ENCODE measurements at regions not wholly inside any gene's neighbourhood (a gene's known extent, or its start where the extent isn't known, plus 50 kb on each side); places are given as distances from the start of the nearest gene placed in this dataset.

DNA sequence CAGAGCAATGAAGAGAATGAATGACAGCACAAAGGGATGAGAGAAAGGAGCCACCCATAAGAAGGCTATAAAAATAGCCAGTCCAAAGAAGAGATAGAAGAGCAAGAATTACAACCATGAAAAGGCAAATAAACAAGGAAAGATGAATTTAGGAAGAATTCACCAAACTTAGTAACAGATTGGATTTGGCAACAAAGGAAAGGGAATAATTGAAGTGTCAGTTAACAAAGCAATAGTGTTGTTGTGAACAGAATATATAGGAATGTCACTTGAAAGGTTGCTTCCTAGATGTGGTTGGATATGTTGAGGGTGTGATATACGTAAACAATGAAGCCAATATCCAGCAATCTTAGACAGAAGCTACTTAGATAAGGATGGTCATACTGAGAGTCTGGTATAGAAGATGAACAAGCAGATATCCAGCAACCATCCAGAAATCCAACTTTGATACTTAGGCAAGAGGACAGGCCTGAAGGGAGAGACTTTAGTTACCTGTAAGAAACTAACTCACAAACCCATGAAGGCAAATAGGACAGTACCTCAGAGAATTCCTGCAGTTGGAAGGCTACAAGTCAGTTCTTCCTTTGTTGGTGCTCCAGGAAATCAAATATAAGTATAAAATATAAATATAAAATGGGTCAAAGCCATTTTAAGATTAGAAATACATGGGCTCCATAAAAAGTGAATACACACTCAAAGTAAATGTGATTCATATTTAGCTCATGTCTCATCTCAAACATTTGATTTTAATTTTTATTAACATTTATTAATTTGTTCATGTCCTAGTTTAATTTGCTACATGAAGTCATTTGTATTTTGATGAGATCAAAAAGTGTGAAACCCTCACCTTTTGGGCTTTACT lies 106.5 kb downstream of the HFE start:
- Histone ChIP-seq H3K27ac (ENCODE audit: low read length) (no peak overlapping the region), H3K9ac (ENCODE audit: low read length) (no peak overlapping the region), H4K20me1 (ENCODE audit: insufficient read depth) (peaks cover 27% of the 10 kb centered on the region), H3K36me3 (ENCODE audit: insufficient read depth, low read length) (no peaks in the 10 kb centered on the region), H3F3A (ENCODE audit: insufficient read depth, low read length, poor library complexity, severe bottlenecking) (peaks cover 10% of the 10 kb centered on the region), H2AFZ (ENCODE audit: low read depth, low read length) (no peak overlapping the region), H3K9me2 (ENCODE audit: insufficient read depth, low read length) (no peaks in the 10 kb centered on the region), H3K4me3 (ENCODE audit: low read length) (no peak overlapping the region), H3K9me3 (ENCODE audit: low read length) (no peaks in the 10 kb centered on the region), H3K79me2 (replicated peaks; ENCODE audit: insufficient read depth, low read length) (peaks cover 43% of the 10 kb centered on the region), H3K4me2 (ENCODE audit: low read length) (no peak overlapping the region), H3K27me3 (ENCODE audit: insufficient read depth, low read depth, low read length) (no peaks in the 10 kb centered on the region)
- TF ChIP-seq POLR2AphosphoS5 (IDR thresholded peaks at IDR 0.05), result no peak
- TF ChIP-seq CTCF (IDR thresholded peaks at IDR 0.05; ENCODE audit: poor library complexity, severe bottlenecking), result no peak
- no peak for TF ChIP-seq TAF1 (IDR thresholded peaks at IDR 0.05; ENCODE audit: low read depth)
- TF ChIP-seq, protein P1, sequence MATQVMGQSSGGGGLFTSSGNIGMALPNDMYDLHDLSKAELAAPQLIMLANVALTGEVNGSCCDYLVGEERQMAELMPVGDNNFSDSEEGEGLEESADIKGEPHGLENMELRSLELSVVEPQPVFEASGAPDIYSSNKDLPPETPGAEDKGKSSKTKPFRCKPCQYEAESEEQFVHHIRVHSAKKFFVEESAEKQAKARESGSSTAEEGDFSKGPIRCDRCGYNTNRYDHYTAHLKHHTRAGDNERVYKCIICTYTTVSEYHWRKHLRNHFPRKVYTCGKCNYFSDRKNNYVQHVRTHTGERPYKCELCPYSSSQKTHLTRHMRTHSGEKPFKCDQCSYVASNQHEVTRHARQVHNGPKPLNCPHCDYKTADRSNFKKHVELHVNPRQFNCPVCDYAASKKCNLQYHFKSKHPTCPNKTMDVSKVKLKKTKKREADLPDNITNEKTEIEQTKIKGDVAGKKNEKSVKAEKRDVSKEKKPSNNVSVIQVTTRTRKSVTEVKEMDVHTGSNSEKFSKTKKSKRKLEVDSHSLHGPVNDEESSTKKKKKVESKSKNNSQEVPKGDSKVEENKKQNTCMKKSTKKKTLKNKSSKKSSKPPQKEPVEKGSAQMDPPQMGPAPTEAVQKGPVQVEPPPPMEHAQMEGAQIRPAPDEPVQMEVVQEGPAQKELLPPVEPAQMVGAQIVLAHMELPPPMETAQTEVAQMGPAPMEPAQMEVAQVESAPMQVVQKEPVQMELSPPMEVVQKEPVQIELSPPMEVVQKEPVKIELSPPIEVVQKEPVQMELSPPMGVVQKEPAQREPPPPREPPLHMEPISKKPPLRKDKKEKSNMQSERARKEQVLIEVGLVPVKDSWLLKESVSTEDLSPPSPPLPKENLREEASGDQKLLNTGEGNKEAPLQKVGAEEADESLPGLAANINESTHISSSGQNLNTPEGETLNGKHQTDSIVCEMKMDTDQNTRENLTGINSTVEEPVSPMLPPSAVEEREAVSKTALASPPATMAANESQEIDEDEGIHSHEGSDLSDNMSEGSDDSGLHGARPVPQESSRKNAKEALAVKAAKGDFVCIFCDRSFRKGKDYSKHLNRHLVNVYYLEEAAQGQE (IDR thresholded peaks at IDR 0.05; ENCODE audit: borderline replicate concordance), result no peak
- no peak for TF ChIP-seq MXI1 (conservative IDR thresholded peaks at IDR 0.05; ENCODE audit: poor library complexity, severe bottlenecking)
- no peak for TF ChIP-seq EP300 (conservative IDR thresholded peaks at IDR 0.05; ENCODE audit: poor library complexity, severe bottlenecking)
- no peak for TF ChIP-seq SMC3 (conservative IDR thresholded peaks at IDR 0.05; ENCODE audit: poor library complexity)
- no peak for TF ChIP-seq RAD21 (conservative IDR thresholded peaks at IDR 0.05)
- TF ChIP-seq EZH2 (IDR thresholded peaks at IDR 0.05; ENCODE audit: borderline replicate concordance, insufficient read depth, low read length, poor library complexity, severe bottlenecking), result no peak

- Histone ChIP-seq H4K20me1 (ENCODE audit: insufficient read depth) (peaks cover 29% of the 10 kb centered on the region), H3K9ac (ENCODE audit: low read length) (no peak overlapping the region), H3F3A (ENCODE audit: insufficient read depth, low read length, poor library complexity, severe bottlenecking) (peaks cover 11% of the 10 kb centered on the region), H3K79me2 (replicated peaks; ENCODE audit: insufficient read depth, low read length) (peaks cover 43% of the 10 kb centered on the region), H3K36me3 (ENCODE audit: insufficient read depth, low read length) (no peaks in the 10 kb centered on the region), H3K4me3 (ENCODE audit: low read length) (no peak overlapping the region), H2AFZ (ENCODE audit: low read depth, low read length) (no peak overlapping the region), H3K9me3 (ENCODE audit: low read length) (no peaks in the 10 kb centered on the region), H3K9me2 (ENCODE audit: insufficient read depth, low read length) (no peaks in the 10 kb centered on the region), H3K27me3 (ENCODE audit: insufficient read depth, low read depth, low read length) (no peaks in the 10 kb centered on the region), H3K27ac (ENCODE audit: low read length) (no peak overlapping the region), H3K4me2 (ENCODE audit: low read length) (no peak overlapping the region)
- no peak for TF ChIP-seq SMC3 (conservative IDR thresholded peaks at IDR 0.05; ENCODE audit: poor library complexity)
- no peak for TF ChIP-seq TAF1 (IDR thresholded peaks at IDR 0.05; ENCODE audit: low read depth)
- no peak for TF ChIP-seq MXI1 (conservative IDR thresholded peaks at IDR 0.05; ENCODE audit: poor library complexity, severe bottlenecking)
- TF ChIP-seq RAD21 (conservative IDR thresholded peaks at IDR 0.05), result no peak
- TF ChIP-seq POLR2AphosphoS5 (IDR thresholded peaks at IDR 0.05), result no peak
- no peak for TF ChIP-seq EZH2 (IDR thresholded peaks at IDR 0.05; ENCODE audit: borderline replicate concordance, insufficient read depth, low read length, poor library complexity, severe bottlenecking)
- TF ChIP-seq, protein P1 (IDR thresholded peaks at IDR 0.05; ENCODE audit: borderline replicate concordance), result no peak
- no peak for TF ChIP-seq CTCF (IDR thresholded peaks at IDR 0.05; ENCODE audit: poor library complexity, severe bottlenecking)
- TF ChIP-seq EP300 (conservative IDR thresholded peaks at IDR 0.05; ENCODE audit: poor library complexity, severe bottlenecking), result no peak
Measured at GRCh38 chr6:26194329-26194701, 107.1 kb downstream of the HFE start.
